Endothelial cell of umbilical vein (primary cell): ENCODE measurements at regions not wholly inside any gene's neighbourhood (a gene's known extent, or its start where the extent isn't known, plus 50 kb on each side); places are given as distances from the start of the nearest gene placed in this dataset.

Source experiments
- FOS ChIP-seq: IDR thresholded peaks from 2 replicates; pipeline ENCODE4 v1.6.1; 2011; ENCODE audit warnings: mild to moderate bottlenecking, low read length, moderate library complexity, borderline replicate concordance; ENCODE audit not compliant: insufficient read depth
- GATA2 ChIP-seq: IDR thresholded peaks from 2 replicates; pipeline ENCODE4 v1.7.0; 2011; ENCODE audit warnings: low read depth, mild to moderate bottlenecking, moderate library complexity, mixed read lengths, low read length; ENCODE audit not compliant: insufficient read length, insufficient read depth
- POLR2A ChIP-seq: IDR thresholded peaks from 2 replicates; pipeline ENCODE4 v1.6.1; 2012; ENCODE audit warnings: low read depth, mild to moderate bottlenecking, control low read depth, low read length

GRCh38 chr10:61073391-61073790 is 129.4 kb upstream of the RHOBTB1 start:
- TF ChIP-seq POLR2A: no peak
- TF ChIP-seq GATA2: no peak
- TF ChIP-seq FOS: no peak
